ENCODE measurements at regions not wholly inside any gene's neighbourhood (a gene's known extent, or its start where the extent isn't known, plus 50 kb on each side); places are given as distances from the start of the nearest gene placed in this dataset.

DNA sequence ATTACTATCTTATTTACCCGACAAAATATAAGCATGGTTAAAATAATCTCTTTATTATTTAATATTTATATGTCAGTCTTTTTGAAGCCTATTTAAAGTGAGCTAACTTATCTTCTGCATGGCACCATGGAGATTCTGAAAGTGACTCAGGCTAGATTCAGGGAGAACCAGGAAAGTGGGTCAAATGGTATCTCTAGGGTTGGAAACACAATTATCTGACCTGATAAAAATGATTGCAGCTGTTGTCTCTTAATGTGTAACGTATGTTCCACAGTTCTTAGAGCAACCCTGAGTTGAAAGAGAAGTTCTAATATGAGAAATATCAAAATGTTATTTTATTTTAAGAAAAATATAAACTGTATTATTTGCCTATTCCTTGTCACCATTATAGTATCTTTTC is 143.1 kb upstream of the CARD18 start:
- no peak overlapping the region for H2AFZ ChIP-seq (ENCODE audit: low read depth, low read length, poor library complexity, severe bottlenecking)
- intact Hi-C loops (cut with micrococcal nuclease) = no loop called here
- no peaks in the 10 kb centered on the region for H4K20me1 ChIP-seq (ENCODE audit: insufficient read depth)
- RAD21 ChIA-PET (ENCODE audit: low non-redundant PET in 1 of 2, low total read pairs in 2 of 2, uncharacterized antibody in 2 of 2, unreplicated experiment in 2 of 2) = no interaction called here
- no peaks in the 10 kb centered on the region for H3K9me3 ChIP-seq (ENCODE audit: control insufficient read depth in 1 of 2, insufficient read depth in 1 of 2, low read depth in 1 of 2, low read length in 2 of 2)
- H3K27me3 ChIP-seq (ENCODE audit: insufficient read depth, low read length) = no peaks in the 10 kb centered on the region
- H3K9ac ChIP-seq (ENCODE audit: low read length) = no peak overlapping the region
- CTCF ChIA-PET = no interaction called here
- H3K9me2 ChIP-seq (ENCODE audit: insufficient read depth) = no peaks in the 10 kb centered on the region
- POLR2A ChIA-PET = no interaction called here
- no peak overlapping the region for H3K4me2 ChIP-seq (ENCODE audit: low read length)
- no peaks in the 10 kb centered on the region for H3K79me2 ChIP-seq (ENCODE audit: insufficient read depth, low read length)
- TF ChIP-seq CEBPB (IDR thresholded peaks at IDR 0.05; ENCODE audit: low read depth) (no peak), JUND (IDR thresholded peaks at IDR 0.05) (no peak), RAD21 (IDR thresholded peaks at IDR 0.05; ENCODE audit: low read depth) (no peak), POLR2AphosphoS5 (IDR thresholded peaks at IDR 0.05; ENCODE audit: low read depth, low read length) (no peak), ZFX (IDR thresholded peaks at IDR 0.05) (no peak), CBX3 (IDR thresholded peaks at IDR 0.05; ENCODE audit: low read depth) (no peak), SP1 (IDR thresholded peaks at IDR 0.05; ENCODE audit: low read depth) (no peak), POLR2A (IDR thresholded peaks at IDR 0.05; ENCODE audit: borderline replicate concordance, extremely low read depth, insufficient read depth, insufficient read length) (no peak), SIN3A (IDR thresholded peaks at IDR 0.05; ENCODE audit: low read depth) (no peak), EGR1 (IDR thresholded peaks at IDR 0.05; ENCODE audit: low read depth) (no peak), SRF (IDR thresholded peaks at IDR 0.05; ENCODE audit: low read depth) (no peak), YY1 (IDR thresholded peaks at IDR 0.05; ENCODE audit: extremely low read depth, insufficient replicate concordance, low read depth, low read length) (no peak), ELF1 (IDR thresholded peaks at IDR 0.05; ENCODE audit: borderline replicate concordance, low read depth) (no peak), TCF7L2 (IDR thresholded peaks at IDR 0.05; ENCODE audit: borderline replicate concordance, extremely low read depth, insufficient read depth, insufficient read length) (no peak), EZH2 (IDR thresholded peaks at IDR 0.05) (no peak)
- TF ChIP-seq, protein P1, sequence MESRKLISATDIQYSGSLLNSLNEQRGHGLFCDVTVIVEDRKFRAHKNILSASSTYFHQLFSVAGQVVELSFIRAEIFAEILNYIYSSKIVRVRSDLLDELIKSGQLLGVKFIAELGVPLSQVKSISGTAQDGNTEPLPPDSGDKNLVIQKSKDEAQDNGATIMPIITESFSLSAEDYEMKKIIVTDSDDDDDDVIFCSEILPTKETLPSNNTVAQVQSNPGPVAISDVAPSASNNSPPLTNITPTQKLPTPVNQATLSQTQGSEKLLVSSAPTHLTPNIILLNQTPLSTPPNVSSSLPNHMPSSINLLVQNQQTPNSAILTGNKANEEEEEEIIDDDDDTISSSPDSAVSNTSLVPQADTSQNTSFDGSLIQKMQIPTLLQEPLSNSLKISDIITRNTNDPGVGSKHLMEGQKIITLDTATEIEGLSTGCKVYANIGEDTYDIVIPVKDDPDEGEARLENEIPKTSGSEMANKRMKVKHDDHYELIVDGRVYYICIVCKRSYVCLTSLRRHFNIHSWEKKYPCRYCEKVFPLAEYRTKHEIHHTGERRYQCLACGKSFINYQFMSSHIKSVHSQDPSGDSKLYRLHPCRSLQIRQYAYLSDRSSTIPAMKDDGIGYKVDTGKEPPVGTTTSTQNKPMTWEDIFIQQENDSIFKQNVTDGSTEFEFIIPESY (IDR thresholded peaks at IDR 0.05; ENCODE audit: extremely low read depth, insufficient replicate concordance, low read length) = no peak
- TF ChIP-seq, protein P2, sequence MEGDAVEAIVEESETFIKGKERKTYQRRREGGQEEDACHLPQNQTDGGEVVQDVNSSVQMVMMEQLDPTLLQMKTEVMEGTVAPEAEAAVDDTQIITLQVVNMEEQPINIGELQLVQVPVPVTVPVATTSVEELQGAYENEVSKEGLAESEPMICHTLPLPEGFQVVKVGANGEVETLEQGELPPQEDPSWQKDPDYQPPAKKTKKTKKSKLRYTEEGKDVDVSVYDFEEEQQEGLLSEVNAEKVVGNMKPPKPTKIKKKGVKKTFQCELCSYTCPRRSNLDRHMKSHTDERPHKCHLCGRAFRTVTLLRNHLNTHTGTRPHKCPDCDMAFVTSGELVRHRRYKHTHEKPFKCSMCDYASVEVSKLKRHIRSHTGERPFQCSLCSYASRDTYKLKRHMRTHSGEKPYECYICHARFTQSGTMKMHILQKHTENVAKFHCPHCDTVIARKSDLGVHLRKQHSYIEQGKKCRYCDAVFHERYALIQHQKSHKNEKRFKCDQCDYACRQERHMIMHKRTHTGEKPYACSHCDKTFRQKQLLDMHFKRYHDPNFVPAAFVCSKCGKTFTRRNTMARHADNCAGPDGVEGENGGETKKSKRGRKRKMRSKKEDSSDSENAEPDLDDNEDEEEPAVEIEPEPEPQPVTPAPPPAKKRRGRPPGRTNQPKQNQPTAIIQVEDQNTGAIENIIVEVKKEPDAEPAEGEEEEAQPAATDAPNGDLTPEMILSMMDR (IDR thresholded peaks at IDR 0.05 in 2 of 3, conservative IDR thresholded peaks at IDR 0.05 in 1 of 3; ENCODE audit: borderline replicate concordance in 1 of 3, insufficient read depth in 1 of 3, low read depth in 2 of 3, low read length in 2 of 3) = no peak
- TF ChIP-seq, protein P3, sequence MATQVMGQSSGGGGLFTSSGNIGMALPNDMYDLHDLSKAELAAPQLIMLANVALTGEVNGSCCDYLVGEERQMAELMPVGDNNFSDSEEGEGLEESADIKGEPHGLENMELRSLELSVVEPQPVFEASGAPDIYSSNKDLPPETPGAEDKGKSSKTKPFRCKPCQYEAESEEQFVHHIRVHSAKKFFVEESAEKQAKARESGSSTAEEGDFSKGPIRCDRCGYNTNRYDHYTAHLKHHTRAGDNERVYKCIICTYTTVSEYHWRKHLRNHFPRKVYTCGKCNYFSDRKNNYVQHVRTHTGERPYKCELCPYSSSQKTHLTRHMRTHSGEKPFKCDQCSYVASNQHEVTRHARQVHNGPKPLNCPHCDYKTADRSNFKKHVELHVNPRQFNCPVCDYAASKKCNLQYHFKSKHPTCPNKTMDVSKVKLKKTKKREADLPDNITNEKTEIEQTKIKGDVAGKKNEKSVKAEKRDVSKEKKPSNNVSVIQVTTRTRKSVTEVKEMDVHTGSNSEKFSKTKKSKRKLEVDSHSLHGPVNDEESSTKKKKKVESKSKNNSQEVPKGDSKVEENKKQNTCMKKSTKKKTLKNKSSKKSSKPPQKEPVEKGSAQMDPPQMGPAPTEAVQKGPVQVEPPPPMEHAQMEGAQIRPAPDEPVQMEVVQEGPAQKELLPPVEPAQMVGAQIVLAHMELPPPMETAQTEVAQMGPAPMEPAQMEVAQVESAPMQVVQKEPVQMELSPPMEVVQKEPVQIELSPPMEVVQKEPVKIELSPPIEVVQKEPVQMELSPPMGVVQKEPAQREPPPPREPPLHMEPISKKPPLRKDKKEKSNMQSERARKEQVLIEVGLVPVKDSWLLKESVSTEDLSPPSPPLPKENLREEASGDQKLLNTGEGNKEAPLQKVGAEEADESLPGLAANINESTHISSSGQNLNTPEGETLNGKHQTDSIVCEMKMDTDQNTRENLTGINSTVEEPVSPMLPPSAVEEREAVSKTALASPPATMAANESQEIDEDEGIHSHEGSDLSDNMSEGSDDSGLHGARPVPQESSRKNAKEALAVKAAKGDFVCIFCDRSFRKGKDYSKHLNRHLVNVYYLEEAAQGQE (IDR thresholded peaks at IDR 0.05; ENCODE audit: low read depth) = no peak
- H3K36me3 ChIP-seq (ENCODE audit: control insufficient read depth in 1 of 2, insufficient read depth in 2 of 2, low read length in 2 of 2) = no peaks in the 10 kb centered on the region
- BruUV-seq (replicated peaks) = no TSS peak
- H3K4me3 ChIP-seq (replicated peaks in 1 of 2; ENCODE audit: low read depth in 1 of 2, low read length in 2 of 2) = no peak overlapping the region
- no peak for DNase-seq (ENCODE audit: low read depth, low spot score)
- no peak for ATAC-seq
- no peaks in the 10 kb centered on the region for H3K4me1 ChIP-seq (ENCODE audit: control insufficient read depth in 1 of 2, insufficient read depth in 2 of 2, low read length in 2 of 2)
- H3K27ac ChIP-seq (ENCODE audit: low read depth, low read length) = no peak overlapping the region

Measured in HCT116 (cell line).